ENCODE measurements at regions not wholly inside any gene's neighbourhood (a gene's known extent, or its start where the extent isn't known, plus 50 kb on each side); places are given as distances from the start of the nearest gene placed in this dataset.

DNA sequence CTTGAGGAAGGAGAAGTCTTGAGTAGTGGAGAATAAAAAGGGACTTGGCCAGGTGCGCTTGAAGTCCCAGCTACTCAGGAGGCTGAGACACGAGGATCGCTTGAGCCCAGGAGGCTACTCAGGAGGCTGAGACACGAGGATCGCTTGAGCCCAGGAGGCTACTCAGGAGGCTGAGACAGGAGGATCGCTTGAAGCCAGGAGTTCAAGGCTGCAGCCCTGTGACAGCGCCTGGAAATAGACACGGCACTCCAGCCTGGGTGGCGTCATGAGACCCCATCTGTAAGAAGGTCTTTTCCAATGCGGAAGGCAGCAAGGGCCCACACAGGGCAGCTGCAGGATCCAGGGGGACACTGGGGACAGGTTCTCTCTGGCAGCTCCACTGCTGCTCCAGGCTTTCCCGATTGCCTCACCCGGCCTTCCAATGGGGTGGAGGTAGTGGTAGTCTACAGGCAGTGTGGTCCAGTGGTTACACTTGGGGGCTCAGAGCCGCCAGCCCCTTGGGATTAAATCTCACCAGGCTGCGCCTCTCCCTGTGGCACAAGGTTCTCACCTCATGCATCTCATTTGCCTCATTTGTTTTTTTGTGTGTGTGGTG, 143.4 kb downstream of the SEC14L1 start:
- TF ChIP-seq POLR2AphosphoS5 (IDR thresholded peaks at IDR 0.05) (no peak), POLR2A (IDR thresholded peaks at IDR 0.05) (no peak)
- TF ChIP-seq, protein P1, sequence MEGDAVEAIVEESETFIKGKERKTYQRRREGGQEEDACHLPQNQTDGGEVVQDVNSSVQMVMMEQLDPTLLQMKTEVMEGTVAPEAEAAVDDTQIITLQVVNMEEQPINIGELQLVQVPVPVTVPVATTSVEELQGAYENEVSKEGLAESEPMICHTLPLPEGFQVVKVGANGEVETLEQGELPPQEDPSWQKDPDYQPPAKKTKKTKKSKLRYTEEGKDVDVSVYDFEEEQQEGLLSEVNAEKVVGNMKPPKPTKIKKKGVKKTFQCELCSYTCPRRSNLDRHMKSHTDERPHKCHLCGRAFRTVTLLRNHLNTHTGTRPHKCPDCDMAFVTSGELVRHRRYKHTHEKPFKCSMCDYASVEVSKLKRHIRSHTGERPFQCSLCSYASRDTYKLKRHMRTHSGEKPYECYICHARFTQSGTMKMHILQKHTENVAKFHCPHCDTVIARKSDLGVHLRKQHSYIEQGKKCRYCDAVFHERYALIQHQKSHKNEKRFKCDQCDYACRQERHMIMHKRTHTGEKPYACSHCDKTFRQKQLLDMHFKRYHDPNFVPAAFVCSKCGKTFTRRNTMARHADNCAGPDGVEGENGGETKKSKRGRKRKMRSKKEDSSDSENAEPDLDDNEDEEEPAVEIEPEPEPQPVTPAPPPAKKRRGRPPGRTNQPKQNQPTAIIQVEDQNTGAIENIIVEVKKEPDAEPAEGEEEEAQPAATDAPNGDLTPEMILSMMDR (IDR thresholded peaks at IDR 0.05): no peak

All from breast epithelium (tissue), 3 donors.